GM12872 (cell line): ENCODE measurements at regions not wholly inside any gene's neighbourhood (a gene's known extent, or its start where the extent isn't known, plus 50 kb on each side); places are given as distances from the start of the nearest gene placed in this dataset.

ENCODE experiments used
- CTCF ChIP-seq: IDR thresholded peaks from 3 replicates; pipeline ENCODE4 v1.5.1; 2011; ENCODE audit warnings: low read depth, mild to moderate bottlenecking, low read length, moderate library complexity; ENCODE audit not compliant: insufficient read depth

GRCh38 chrX:95728446-95728845 is 956.2 kb upstream of the DIAPH2 start:
- no peak for TF ChIP-seq CTCF

GRCh38 chrX:95729401-95729800 is 955.2 kb upstream of the DIAPH2 start:
- TF ChIP-seq CTCF, result no peak

- TF ChIP-seq CTCF, result no peak
These were observed 951.2 kb upstream of the DIAPH2 start for GRCh38 chrX:95733426-95733825.

- no peak for TF ChIP-seq CTCF
These were observed 930.2 kb upstream of the DIAPH2 start for GRCh38 chrX:95754411-95754810.

- no peak for TF ChIP-seq CTCF
These were observed 924.3 kb upstream of the DIAPH2 start for GRCh38 chrX:95760356-95760755.

- peak; percentile 39; the same call in 1 of the 3 replicates for TF ChIP-seq CTCF
These were observed 921.9 kb upstream of the DIAPH2 start for GRCh38 chrX:95762716-95763115.

GRCh38 chrX:95764972-95765451 is 919.6 kb upstream of the DIAPH2 start:
- peak; percentile 32; the same call in 2 of the 3 replicates for TF ChIP-seq CTCF

- TF ChIP-seq CTCF, result no peak
These were observed 892.8 kb upstream of the DIAPH2 start for GRCh38 chrX:95791876-95792275.
